ENCODE measurements at regions not wholly inside any gene's neighbourhood (a gene's known extent, or its start where the extent isn't known, plus 50 kb on each side); places are given as distances from the start of the nearest gene placed in this dataset.
"Not testable (repeated sequence)": the region's sequence is repeated elsewhere in the genome, so short reads cannot be mapped to it uniquely, and the experiment has no call there.

- Histone ChIP-seq H3K27me3 (ENCODE audit: insufficient read depth, low read length) (no peaks in the 10 kb centered on the region), H3K4me3 (ENCODE audit: low read length) (no peak overlapping the region), H3K9me3 (ENCODE audit: insufficient read depth, low read depth, low read length) (peaks cover 40% of the 10 kb centered on the region), H3K4me1 (ENCODE audit: insufficient read depth, low read length) (no peaks in the 10 kb centered on the region), H3K9ac (ENCODE audit: low read depth, low read length) (no peak overlapping the region), H3K27ac (ENCODE audit: low read length) (no peak overlapping the region), H3K36me3 (ENCODE audit: insufficient read depth, low read depth, low read length) (no peaks in the 10 kb centered on the region)
Measured at GRCh38 chr14:105602799-105603793, 76.7 kb downstream of the TMEM121 start.

GRCh38 chr14:105604531-105605463 is 78.4 kb downstream of the TMEM121 start:
- H3K9ac ChIP-seq (ENCODE audit: low read depth, low read length); H3K36me3 ChIP-seq (ENCODE audit: insufficient read depth, low read depth, low read length); H3K4me3 ChIP-seq (ENCODE audit: low read length); H3K27ac ChIP-seq (ENCODE audit: low read length); H3K27me3 ChIP-seq (ENCODE audit: insufficient read depth, low read length); H3K4me1 ChIP-seq (ENCODE audit: insufficient read depth, low read length): not testable (repeated sequence)
- peaks cover 40% of the 10 kb centered on the region for H3K9me3 ChIP-seq (ENCODE audit: insufficient read depth, low read depth, low read length)

DNA sequence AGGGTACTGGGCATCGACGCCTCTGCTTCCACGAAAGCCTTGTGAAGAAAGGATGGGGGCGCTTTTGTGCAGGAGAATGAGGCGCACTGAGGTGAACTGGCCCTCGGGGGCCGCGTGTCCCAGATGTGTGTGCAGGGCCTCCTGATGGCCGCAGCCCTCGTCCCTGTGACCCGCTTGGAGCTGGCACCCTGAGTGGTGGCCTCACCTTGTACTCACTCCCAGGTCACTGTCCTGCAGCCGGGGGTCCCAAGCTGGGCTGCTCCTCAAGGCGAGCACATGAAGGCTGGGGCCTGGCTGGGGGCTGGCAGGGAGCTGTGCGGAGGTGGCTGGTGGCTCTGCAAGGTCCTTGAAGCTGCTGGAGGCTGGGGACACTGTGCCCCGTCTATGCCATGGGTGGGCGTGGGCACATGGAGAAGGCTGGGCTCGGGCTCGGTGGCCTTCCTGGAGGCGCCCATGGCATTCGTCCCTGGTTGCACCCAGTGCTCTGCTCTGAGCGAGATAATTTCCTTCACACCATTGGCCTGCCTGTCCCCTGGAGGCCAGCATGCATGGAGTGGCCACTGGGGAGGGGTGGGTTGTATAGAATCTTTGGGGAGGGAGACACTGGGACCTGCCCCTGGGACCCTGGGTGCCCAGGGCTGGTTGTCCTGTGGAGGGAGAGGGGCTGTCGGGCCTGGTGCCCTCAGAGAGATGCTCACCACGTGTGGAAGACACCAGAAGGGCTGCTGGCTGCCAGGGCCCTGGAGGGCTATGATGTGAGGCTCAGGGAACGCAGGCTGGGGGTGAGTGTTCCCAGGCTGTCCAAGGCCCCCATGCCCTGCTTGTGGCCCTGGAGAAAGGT is 79.3 kb downstream of the TMEM121 start:
- H3K9me3 ChIP-seq (ENCODE audit: insufficient read depth, low read depth, low read length): peaks cover 39% of the 10 kb centered on the region
- no peaks in the 10 kb centered on the region for H3K27me3 ChIP-seq (ENCODE audit: insufficient read depth, low read length)
- no peaks in the 10 kb centered on the region for H3K36me3 ChIP-seq (ENCODE audit: insufficient read depth, low read depth, low read length)
- H3K27ac ChIP-seq (ENCODE audit: low read length): no peak overlapping the region
- no peak overlapping the region for H3K4me3 ChIP-seq (ENCODE audit: low read length)
- H3K4me1 ChIP-seq (ENCODE audit: insufficient read depth, low read length): no peaks in the 10 kb centered on the region
- no peak overlapping the region for H3K9ac ChIP-seq (ENCODE audit: low read depth, low read length)

- not testable (repeated sequence) for H3K27ac ChIP-seq (ENCODE audit: low read length); H3K9ac ChIP-seq (ENCODE audit: low read depth, low read length); H3K27me3 ChIP-seq (ENCODE audit: insufficient read depth, low read length); H3K4me3 ChIP-seq (ENCODE audit: low read length); H3K36me3 ChIP-seq (ENCODE audit: insufficient read depth, low read depth, low read length); H3K4me1 ChIP-seq (ENCODE audit: insufficient read depth, low read length)
- peaks cover 33% of the 10 kb centered on the region for H3K9me3 ChIP-seq (ENCODE audit: insufficient read depth, low read depth, low read length)
Measured at GRCh38 chr14:105606305-105606975, 80.1 kb downstream of the TMEM121 start.

DNA sequence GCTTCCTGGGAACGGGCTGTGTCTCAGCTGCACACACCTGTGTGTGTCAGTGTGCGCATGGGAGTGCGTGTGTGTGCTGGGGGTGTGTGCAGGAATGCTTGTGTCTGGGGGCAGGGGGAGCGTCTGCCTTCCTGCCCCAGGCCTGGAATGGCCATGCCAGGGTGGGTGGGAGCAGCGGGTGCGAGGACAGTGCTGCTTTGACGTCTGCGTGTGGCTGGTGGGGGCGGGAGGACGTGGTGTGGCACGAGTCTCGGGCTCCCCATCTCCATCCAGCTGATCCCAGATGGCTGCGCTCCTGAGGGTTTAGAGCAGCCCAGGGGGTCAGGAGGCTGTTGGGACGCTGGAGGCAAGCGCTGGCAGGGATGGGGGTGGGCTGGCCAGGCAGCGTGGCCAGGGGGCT is 80.6 kb downstream of the TMEM121 start:
- H3K9ac ChIP-seq (ENCODE audit: low read depth, low read length); H3K4me3 ChIP-seq (ENCODE audit: low read length); H3K36me3 ChIP-seq (ENCODE audit: insufficient read depth, low read depth, low read length); H3K4me1 ChIP-seq (ENCODE audit: insufficient read depth, low read length); H3K27ac ChIP-seq (ENCODE audit: low read length); H3K27me3 ChIP-seq (ENCODE audit: insufficient read depth, low read length): not testable (repeated sequence)
- H3K9me3 ChIP-seq (ENCODE audit: insufficient read depth, low read depth, low read length): peaks cover 27% of the 10 kb centered on the region

- not testable (repeated sequence) for H3K9ac ChIP-seq (ENCODE audit: low read depth, low read length); H3K27ac ChIP-seq (ENCODE audit: low read length); H3K27me3 ChIP-seq (ENCODE audit: insufficient read depth, low read length); H3K4me3 ChIP-seq (ENCODE audit: low read length); H3K4me1 ChIP-seq (ENCODE audit: insufficient read depth, low read length); H3K36me3 ChIP-seq (ENCODE audit: insufficient read depth, low read depth, low read length)
- peaks cover 26% of the 10 kb centered on the region for H3K9me3 ChIP-seq (ENCODE audit: insufficient read depth, low read depth, low read length)
Measured at GRCh38 chr14:105614987-105615386, 88.6 kb downstream of the TMEM121 start.

- H3K9me3 ChIP-seq (ENCODE audit: insufficient read depth, low read depth, low read length): peaks cover 26% of the 10 kb centered on the region
- H3K4me3 ChIP-seq (ENCODE audit: low read length); H3K9ac ChIP-seq (ENCODE audit: low read depth, low read length); H3K27ac ChIP-seq (ENCODE audit: low read length); H3K4me1 ChIP-seq (ENCODE audit: insufficient read depth, low read length); H3K36me3 ChIP-seq (ENCODE audit: insufficient read depth, low read depth, low read length); H3K27me3 ChIP-seq (ENCODE audit: insufficient read depth, low read length): not testable (repeated sequence)
Measured at GRCh38 chr14:105615986-105616801, 89.8 kb downstream of the TMEM121 start.

- Histone ChIP-seq H3K4me3 (ENCODE audit: low read length) (no peak overlapping the region), H3K27me3 (ENCODE audit: insufficient read depth, low read length) (no peaks in the 10 kb centered on the region), H3K27ac (ENCODE audit: low read length) (no peak overlapping the region), H3K36me3 (ENCODE audit: insufficient read depth, low read depth, low read length) (no peaks in the 10 kb centered on the region), H3K9me3 (ENCODE audit: insufficient read depth, low read depth, low read length) (peaks cover 26% of the 10 kb centered on the region), H3K4me1 (ENCODE audit: insufficient read depth, low read length) (no peaks in the 10 kb centered on the region), H3K9ac (ENCODE audit: low read depth, low read length) (no peak overlapping the region)
Measured at GRCh38 chr14:105616802-105617192, 90.4 kb downstream of the TMEM121 start.

GRCh38 chr14:105617201-105617777 is 90.9 kb downstream of the TMEM121 start:
- no peaks in the 10 kb centered on the region for H3K27me3 ChIP-seq (ENCODE audit: insufficient read depth, low read length)
- H3K27ac ChIP-seq (ENCODE audit: low read length): no peak overlapping the region
- peaks cover 26% of the 10 kb centered on the region for H3K9me3 ChIP-seq (ENCODE audit: insufficient read depth, low read depth, low read length)
- no peaks in the 10 kb centered on the region for H3K36me3 ChIP-seq (ENCODE audit: insufficient read depth, low read depth, low read length)
- H3K4me3 ChIP-seq (ENCODE audit: low read length): no peak overlapping the region; the same call in 1 of the 2 replicates
- no peak overlapping the region for H3K9ac ChIP-seq (ENCODE audit: low read depth, low read length)
- H3K4me1 ChIP-seq (ENCODE audit: insufficient read depth, low read length): no peaks in the 10 kb centered on the region

GRCh38 chr14:105617805-105618204 is 91.4 kb downstream of the TMEM121 start:
- H3K9ac ChIP-seq (ENCODE audit: low read depth, low read length); H3K4me3 ChIP-seq (ENCODE audit: low read length); H3K27me3 ChIP-seq (ENCODE audit: insufficient read depth, low read length); H3K27ac ChIP-seq (ENCODE audit: low read length); H3K36me3 ChIP-seq (ENCODE audit: insufficient read depth, low read depth, low read length); H3K4me1 ChIP-seq (ENCODE audit: insufficient read depth, low read length): not testable (repeated sequence)
- H3K9me3 ChIP-seq (ENCODE audit: insufficient read depth, low read depth, low read length): peaks cover 25% of the 10 kb centered on the region
